HTR-8/SVneo (cell line): ENCODE measurements at regions not wholly inside any gene's neighbourhood (a gene's known extent, or its start where the extent isn't known, plus 50 kb on each side); places are given as distances from the start of the nearest gene placed in this dataset.

ENCODE experiments used
- DNase-seq: peaks from one replicate; pipeline ENCODE4 v3.0.0; 2011; ENCODE audit warnings: low spot score, mixed read lengths; ENCODE audit not compliant: insufficient read length
- FAIRE-seq: peaks from 2 replicates; lab custom pipeline; 2011; peaks lifted over from hg19 to GRCh38; lab: Jason Lieb, UNC

GRCh38 chr3:174397848-174398247 lies 461.3 kb upstream of the NAALADL2 start:
- no peak for DNase-seq
- FAIRE-seq = no peak

- DNase-seq = no peak
- FAIRE-seq = no peak
These were observed 460.4 kb upstream of the NAALADL2 start for GRCh38 chr3:174398761-174399160.

- no peak for DNase-seq
- no peak for FAIRE-seq
These were observed 455.3 kb upstream of the NAALADL2 start for GRCh38 chr3:174403831-174404230.

GRCh38 chr3:174408310-174408709 lies 450.8 kb upstream of the NAALADL2 start:
- DNase-seq = no peak

GRCh38 chr3:174409086-174409743 lies 449.9 kb upstream of the NAALADL2 start:
- FAIRE-seq (no peak), DNase-seq (no peak)

More at GRCh38 chr3:174408310-174408709, 450.8 kb upstream of the NAALADL2 start:
- no peak for FAIRE-seq

GRCh38 chr3:174413062-174413912 lies 445.8 kb upstream of the NAALADL2 start:
- FAIRE-seq (no peak), DNase-seq (no peak)

GRCh38 chr3:174414902-174415301 lies 444.2 kb upstream of the NAALADL2 start:
- no peak for FAIRE-seq
- no peak for DNase-seq

GRCh38 chr3:174417573-174417972 lies 441.6 kb upstream of the NAALADL2 start:
- DNase-seq = no peak

GRCh38 chr3:174419216-174419615 lies 439.9 kb upstream of the NAALADL2 start:
- FAIRE-seq (no peak), DNase-seq (no peak)

More at GRCh38 chr3:174417573-174417972, 441.6 kb upstream of the NAALADL2 start:
- FAIRE-seq = no peak

- FAIRE-seq (no peak), DNase-seq (no peak)
These were observed 435.2 kb upstream of the NAALADL2 start for GRCh38 chr3:174423936-174424335.

GRCh38 chr3:174424656-174425055 lies 434.5 kb upstream of the NAALADL2 start:
- FAIRE-seq (no peak), DNase-seq (no peak)

GRCh38 chr3:174425422-174425821 lies 433.7 kb upstream of the NAALADL2 start:
- DNase-seq = no peak
- no peak for FAIRE-seq

- DNase-seq = no peak
- no peak for FAIRE-seq
These were observed 428.1 kb upstream of the NAALADL2 start for GRCh38 chr3:174430986-174431385.

- no peak for FAIRE-seq
- DNase-seq = no peak
These were observed 427.4 kb upstream of the NAALADL2 start for GRCh38 chr3:174431717-174432116.

GRCh38 chr3:174436367-174436766 lies 422.8 kb upstream of the NAALADL2 start:
- no peak for FAIRE-seq
- DNase-seq = no peak

GRCh38 chr3:174438501-174439145 lies 420.5 kb upstream of the NAALADL2 start:
- FAIRE-seq = no peak

GRCh38 chr3:174439331-174440252 lies 419.5 kb upstream of the NAALADL2 start:
- DNase-seq = peak; percentile 26
- FAIRE-seq = peak; percentile 46

More at GRCh38 chr3:174438501-174439145, 420.5 kb upstream of the NAALADL2 start:
- no peak for DNase-seq

- no peak for FAIRE-seq
- no peak for DNase-seq
These were observed 418.9 kb upstream of the NAALADL2 start for GRCh38 chr3:174440253-174440701.

GRCh38 chr3:174440741-174441587 lies 418.2 kb upstream of the NAALADL2 start:
- FAIRE-seq = peak; percentile 42
- DNase-seq = peak; percentile 57
